ENCODE measurements at regions not wholly inside any gene's neighbourhood (a gene's known extent, or its start where the extent isn't known, plus 50 kb on each side); places are given as distances from the start of the nearest gene placed in this dataset.

- Histone ChIP-seq H3K4me3 (no peak overlapping the region), H3K4me1 (peaks cover 0 to 22% (median 3%) of the 10 kb centered on the region in 4 donors), H3K27ac (no peak overlapping the region), H3K36me3 (no peaks in the 10 kb centered on the region), H3K9me3 (no peaks in the 10 kb centered on the region), H3K27me3 (no peaks in the 10 kb centered on the region)
- intact Hi-C loops (cut with DNase I; ENCODE audit: low total_unique reads) = no loop called here
- TF ChIP-seq CTCF (IDR thresholded peaks at IDR 0.05) = no peak
- DNase-seq = no peak
Observed at GRCh38 chr1:8145545-8146202, 119.6 kb upstream of the ERRFI1 start.

GRCh38 chr1:8144323-8144722 lies 118.2 kb upstream of the ERRFI1 start:
- H3K4me3 ChIP-seq = no peak overlapping the region
- H3K27ac ChIP-seq = no peak overlapping the region
- no peak for DNase-seq
- no peaks in the 10 kb centered on the region for H3K9me3 ChIP-seq
- peaks cover 0 to 22% (median 3%) of the 10 kb centered on the region in 4 donors for H3K4me1 ChIP-seq
- H3K27me3 ChIP-seq = no peaks in the 10 kb centered on the region
- no peak for TF ChIP-seq CTCF (IDR thresholded peaks at IDR 0.05)
- no peaks in the 10 kb centered on the region for H3K36me3 ChIP-seq
- intact Hi-C loops (cut with DNase I; ENCODE audit: low total_unique reads) = no loop called here

GRCh38 chr1:8142955-8143629 lies 117.0 kb upstream of the ERRFI1 start:
- Histone ChIP-seq H3K27ac (no peak overlapping the region), H3K9me3 (no peaks in the 10 kb centered on the region), H3K4me1 (peaks cover 0 to 29% (median 6%) of the 10 kb centered on the region in 4 donors), H3K4me3 (no peak overlapping the region), H3K36me3 (no peaks in the 10 kb centered on the region), H3K27me3 (no peaks in the 10 kb centered on the region)
- intact Hi-C loops (cut with DNase I; ENCODE audit: low total_unique reads) = no loop called here
- no peak for DNase-seq
- no peak for TF ChIP-seq CTCF (IDR thresholded peaks at IDR 0.05)

- Histone ChIP-seq H3K27ac (no peak overlapping the region), H3K9me3 (no peaks in the 10 kb centered on the region), H3K4me1 (peaks cover 0 to 61% (median 22%) of the 10 kb centered on the region in 4 donors), H3K4me3 (no peak overlapping the region), H3K36me3 (no peaks in the 10 kb centered on the region), H3K27me3 (no peaks in the 10 kb centered on the region)
- no peak for DNase-seq
- intact Hi-C loops (cut with DNase I; ENCODE audit: low total_unique reads) = no loop called here
- TF ChIP-seq CTCF (IDR thresholded peaks at IDR 0.05) = no peak
Observed at GRCh38 chr1:8139941-8140340, 113.8 kb upstream of the ERRFI1 start.

- no peak overlapping the region for H3K4me3 ChIP-seq
- no peaks in the 10 kb centered on the region for H3K36me3 ChIP-seq
- TF ChIP-seq CTCF (IDR thresholded peaks at IDR 0.05) = no peak
- intact Hi-C loops (cut with DNase I; ENCODE audit: low total_unique reads) = no loop called here
- H3K9me3 ChIP-seq = no peaks in the 10 kb centered on the region
- no peak overlapping the region for H3K27ac ChIP-seq
- H3K27me3 ChIP-seq = no peaks in the 10 kb centered on the region
- no peak for DNase-seq
- H3K4me1 ChIP-seq = peaks cover 0 to 66% (median 28%) of the 10 kb centered on the region in 4 donors
Observed at GRCh38 chr1:8139383-8139782, 113.3 kb upstream of the ERRFI1 start.
